Stimulated activated CD4-positive, alpha-beta T cell treated with anti-CD3 and anti-CD28 coated beads, Interleukin-2, amount 100 ng/mL, for 48 hours (primary cell): ENCODE measurements at regions not wholly inside any gene's neighbourhood (a gene's known extent, or its start where the extent isn't known, plus 50 kb on each side); places are given as distances from the start of the nearest gene placed in this dataset.
"Not testable (repeated sequence)": the region's sequence is repeated elsewhere in the genome, so short reads cannot be mapped to it uniquely, and the experiment has no call there.

Experiments
- DNase-seq, 2 donors: peaks; one replicate each; pipeline ENCODE4 v3.0.0-alpha.2; 2020

- no peak for DNase-seq
Measured at GRCh38 chr5:174614500-174615135, 109.8 kb upstream of the MSX2 start.

- DNase-seq: no peak
Measured at GRCh38 chr5:174616036-174616435, 108.3 kb upstream of the MSX2 start.

- no peak for DNase-seq
Measured at GRCh38 chr5:174617285-174617684, 107.1 kb upstream of the MSX2 start.

- DNase-seq: no peak
Measured at GRCh38 chr5:174617910-174618309, 106.5 kb upstream of the MSX2 start.

- no peak for DNase-seq
Measured at GRCh38 chr5:174618589-174618988, 105.8 kb upstream of the MSX2 start.

GRCh38 chr5:174622067-174622466 is 102.3 kb upstream of the MSX2 start:
- DNase-seq: no peak

- DNase-seq: no peak
Measured at GRCh38 chr5:174623018-174623417, 101.4 kb upstream of the MSX2 start.

- DNase-seq: no peak
Measured at GRCh38 chr5:174623433-174624019, 100.9 kb upstream of the MSX2 start.

GRCh38 chr5:174624733-174625522 is 99.5 kb upstream of the MSX2 start:
- DNase-seq: no peak

GRCh38 chr5:174625591-174626350 is 98.6 kb upstream of the MSX2 start:
- no peak for DNase-seq

GRCh38 chr5:174626369-174626920 is 97.9 kb upstream of the MSX2 start:
- no peak for DNase-seq

GRCh38 chr5:174636094-174636493 is 88.3 kb upstream of the MSX2 start:
- no peak for DNase-seq

GRCh38 chr5:174642816-174643405 is 81.5 kb upstream of the MSX2 start:
- DNase-seq: no peak

GRCh38 chr5:174644436-174644835 is 79.9 kb upstream of the MSX2 start:
- DNase-seq: no peak

GRCh38 chr5:174644923-174645322 is 79.5 kb upstream of the MSX2 start:
- no peak for DNase-seq

- DNase-seq: no peak
Measured at GRCh38 chr5:174645677-174646076, 78.7 kb upstream of the MSX2 start.

GRCh38 chr5:174648618-174649017 is 75.8 kb upstream of the MSX2 start:
- DNase-seq: not testable (repeated sequence)

- no peak for DNase-seq
Measured at GRCh38 chr5:174649391-174649790, 75.0 kb upstream of the MSX2 start.

GRCh38 chr5:174654442-174654841 is 69.9 kb upstream of the MSX2 start:
- DNase-seq: no peak

GRCh38 chr5:174655351-174655750 is 69.0 kb upstream of the MSX2 start:
- no peak for DNase-seq

- no peak for DNase-seq
Measured at GRCh38 chr5:174664180-174664850, 60.1 kb upstream of the MSX2 start.

- no peak for DNase-seq
Measured at GRCh38 chr5:174665347-174665746, 59.0 kb upstream of the MSX2 start.
